SK-N-SH (cell line): ENCODE measurements at regions not wholly inside any gene's neighbourhood (a gene's known extent, or its start where the extent isn't known, plus 50 kb on each side); places are given as distances from the start of the nearest gene placed in this dataset.
"Not testable (repeated sequence)": the region's sequence is repeated elsewhere in the genome, so short reads cannot be mapped to it uniquely, and the experiment has no call there.

Source experiments
- CTCF ChIP-seq: fragments of 200-600 bp; sonication (generic); IDR thresholded peaks from 2 replicates; pipeline ENCODE4 v1.6.1; 2017; ENCODE audit warnings: antibody characterized with exemption, mild to moderate bottlenecking, moderate library complexity
- MAX ChIP-seq: IDR thresholded peaks from 2 replicates; pipeline ENCODE4 v1.4.0; 2012; ENCODE audit warnings: low read depth

DNA sequence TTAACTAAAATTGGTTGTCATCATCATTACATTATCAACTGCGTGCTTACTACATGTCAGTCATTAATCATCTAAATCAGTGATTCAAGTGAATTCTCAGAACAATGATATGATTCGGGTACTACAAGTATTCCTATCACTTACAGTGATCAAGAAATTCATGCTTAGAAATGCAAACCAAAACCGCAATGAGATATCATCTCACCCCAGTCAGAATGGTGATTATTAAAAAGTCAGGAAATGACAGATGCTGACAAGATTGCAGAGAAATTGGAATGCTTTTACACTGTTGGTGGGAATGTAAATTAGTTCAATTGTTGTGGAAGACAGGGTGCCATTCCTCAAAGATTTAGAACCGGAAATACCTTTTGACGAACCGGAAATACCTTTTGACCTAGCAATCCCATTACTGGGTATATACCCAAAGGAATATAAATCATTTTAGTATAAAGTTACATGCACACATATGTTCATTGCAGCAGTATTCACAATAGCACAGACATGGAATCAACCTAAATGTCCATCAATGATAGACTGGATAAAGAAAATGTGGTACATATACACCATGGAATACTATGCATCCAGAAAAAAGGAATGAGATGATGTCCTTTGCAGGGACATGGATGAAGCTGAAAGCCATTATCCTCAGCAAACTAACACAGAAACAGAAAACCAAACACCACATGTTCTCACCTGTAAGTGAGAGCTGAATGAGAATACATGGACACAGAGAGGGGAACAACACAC lies 124.4 kb downstream of the KCNJ2 start:
- TF ChIP-seq CTCF, MAX: not testable (repeated sequence)
